Limb (tissue), 2 donors: ENCODE measurements at regions not wholly inside any gene's neighbourhood (a gene's known extent, or its start where the extent isn't known, plus 50 kb on each side); places are given as distances from the start of the nearest gene placed in this dataset.

ENCODE experiments used
- DNase-seq, 2 donors: peaks; one replicate each; pipeline ENCODE4 v3.0.0-alpha.2; 2016; ENCODE audit errors: extremely low spot score in 2 of 2

- DNase-seq: no peak
Observed at GRCh38 chr7:115094163-115094562, 172.3 kb downstream of the MDFIC start.

GRCh38 chr7:115088893-115089292, 167.0 kb downstream of the MDFIC start:
- DNase-seq: no peak

- no peak for DNase-seq
Observed at GRCh38 chr7:115087437-115087836, 165.5 kb downstream of the MDFIC start.

- no peak for DNase-seq
Observed at GRCh38 chr7:115086146-115086841, 164.4 kb downstream of the MDFIC start.

GRCh38 chr7:115085421-115085820, 163.5 kb downstream of the MDFIC start:
- DNase-seq: no peak

- DNase-seq: no peak
Observed at GRCh38 chr7:115083935-115084334, 162.0 kb downstream of the MDFIC start.

GRCh38 chr7:115081772-115082171, 159.9 kb downstream of the MDFIC start:
- DNase-seq: no peak

- DNase-seq: no peak
Observed at GRCh38 chr7:115078851-115079250, 157.0 kb downstream of the MDFIC start.

GRCh38 chr7:115078386-115078785, 156.5 kb downstream of the MDFIC start:
- no peak for DNase-seq

GRCh38 chr7:115070311-115070710, 148.4 kb downstream of the MDFIC start:
- no peak for DNase-seq
